Activated naive CD4-positive, alpha-beta T cell treated with anti-CD3 and anti-CD28 coated beads, Interleukin-2, amount 50 U/mL, for 72 hours (primary cell): ENCODE measurements at regions not wholly inside any gene's neighbourhood (a gene's known extent, or its start where the extent isn't known, plus 50 kb on each side); places are given as distances from the start of the nearest gene placed in this dataset.

ENCODE experiments used
- ATAC-seq, 2 donors: fragments of 150-1000 bp; cut with Tn5 transposase; 2 replicates each; pipeline ENCODE4 v1.10.0; 2021; ENCODE audit warnings: mild to moderate bottlenecking in 2 of 2, moderate library complexity in 2 of 2
- DNase-seq, 2 donors: peaks; one replicate each; pipeline ENCODE4 v3.0.0; 2021 to 2022; ENCODE audit warnings: low spot score in 2 of 2
- H3K27ac Mint-ChIP-seq, 2 donors: one replicate each; pipeline ENCODE4 v1.8.0; 2022; ENCODE audit warnings: mild to moderate bottlenecking in 2 of 2, mixed read lengths in 2 of 2
- H3K36me3 Mint-ChIP-seq, 2 donors: one replicate each; pipeline ENCODE4 v1.8.0; 2022; ENCODE audit warnings: mixed read lengths in 2 of 2
- H3K9me3 Mint-ChIP-seq, 2 donors: one replicate each; pipeline ENCODE4 v1.8.0; 2022; ENCODE audit warnings: mixed read lengths in 2 of 2

- DNase-seq (no peak), ATAC-seq (no peak)
- Mint-ChIP-seq H3K27ac (no peak overlapping the region), H3K36me3 (peaks cover 0 to 14% of the 10 kb centered on the region in 2 donors), H3K9me3 (peaks cover 19 to 25% of the 10 kb centered on the region in 2 donors)
Measured at GRCh38 chr5:33011801-33012200, 300.7 kb downstream of the NPR3 start.

GRCh38 chr5:33023649-33024048 lies 312.5 kb downstream of the NPR3 start:
- Mint-ChIP-seq H3K9me3 (no peaks in the 10 kb centered on the region), H3K27ac (no peak overlapping the region), H3K36me3 (no peaks in the 10 kb centered on the region)
- ATAC-seq (no peak), DNase-seq (no peak)

GRCh38 chr5:33032271-33033070 lies 321.4 kb downstream of the NPR3 start:
- Mint-ChIP-seq H3K27ac (no peak overlapping the region), H3K36me3 (no peaks in the 10 kb centered on the region), H3K9me3 (peaks cover 0 to 16% of the 10 kb centered on the region in 2 donors)
- DNase-seq, result no peak
- ATAC-seq, result no peak

GRCh38 chr5:33033516-33033915 lies 322.4 kb downstream of the NPR3 start:
- DNase-seq (no peak), ATAC-seq (no peak)
- peaks cover 0 to 16% of the 10 kb centered on the region in 2 donors for H3K9me3 Mint-ChIP-seq
- no peak overlapping the region for H3K27ac Mint-ChIP-seq
- H3K36me3 Mint-ChIP-seq, result no peaks in the 10 kb centered on the region

GRCh38 chr5:33034777-33035176 lies 323.7 kb downstream of the NPR3 start:
- no peak overlapping the region for H3K27ac Mint-ChIP-seq
- H3K36me3 Mint-ChIP-seq, result no peaks in the 10 kb centered on the region
- DNase-seq, result no peak
- ATAC-seq, result no peak
- H3K9me3 Mint-ChIP-seq, result peaks cover 0 to 14% of the 10 kb centered on the region in 2 donors

GRCh38 chr5:33035851-33036527 lies 324.9 kb downstream of the NPR3 start:
- no peaks in the 10 kb centered on the region for H3K36me3 Mint-ChIP-seq
- peaks cover 4 to 13% of the 10 kb centered on the region in 2 donors for H3K9me3 Mint-ChIP-seq
- no peak overlapping the region for H3K27ac Mint-ChIP-seq
- DNase-seq (no peak), ATAC-seq (no peak)

- Mint-ChIP-seq H3K36me3 (no peaks in the 10 kb centered on the region), H3K27ac (no peak overlapping the region), H3K9me3 (peaks cover 9 to 17% of the 10 kb centered on the region in 2 donors)
- ATAC-seq (no peak), DNase-seq (no peak)
Measured at GRCh38 chr5:33037076-33037475, 326.0 kb downstream of the NPR3 start.

- H3K27ac Mint-ChIP-seq, result no peak overlapping the region
- peaks cover 13 to 16% of the 10 kb centered on the region in 2 donors for H3K9me3 Mint-ChIP-seq
- H3K36me3 Mint-ChIP-seq, result no peaks in the 10 kb centered on the region
- ATAC-seq (no peak), DNase-seq (no peak)
Measured at GRCh38 chr5:33041586-33041985, 330.5 kb downstream of the NPR3 start.

- DNase-seq (no peak), ATAC-seq (no peak)
- H3K27ac Mint-ChIP-seq, result no peak overlapping the region
- no peaks in the 10 kb centered on the region for H3K36me3 Mint-ChIP-seq
- H3K9me3 Mint-ChIP-seq, result peaks cover 13 to 16% of the 10 kb centered on the region in 2 donors
Measured at GRCh38 chr5:33043343-33043997, 332.3 kb downstream of the NPR3 start.

- Mint-ChIP-seq H3K27ac (no peak overlapping the region), H3K36me3 (no peaks in the 10 kb centered on the region), H3K9me3 (peaks cover 13% of the 10 kb centered on the region in 2 donors)
- no peak for ATAC-seq
- DNase-seq, result no peak
Measured at GRCh38 chr5:33046091-33046490, 335.0 kb downstream of the NPR3 start.

- H3K27ac Mint-ChIP-seq, result no peak overlapping the region
- ATAC-seq, result no peak
Measured at GRCh38 chr5:33048315-33048714, 337.2 kb downstream of the NPR3 start.

GRCh38 chr5:33049298-33049697 lies 338.2 kb downstream of the NPR3 start:
- Mint-ChIP-seq H3K27ac (no peak overlapping the region), H3K9me3 (peaks cover 18 to 20% of the 10 kb centered on the region in 2 donors), H3K36me3 (no peaks in the 10 kb centered on the region)
- no peak for DNase-seq
- no peak for ATAC-seq

More at GRCh38 chr5:33048315-33048714, 337.2 kb downstream of the NPR3 start:
- no peaks in the 10 kb centered on the region for H3K36me3 Mint-ChIP-seq
- H3K9me3 Mint-ChIP-seq, result peaks cover 12 to 20% of the 10 kb centered on the region in 2 donors
- no peak for DNase-seq

- no peaks in the 10 kb centered on the region for H3K36me3 Mint-ChIP-seq
Measured at GRCh38 chr5:33049842-33050241, 338.7 kb downstream of the NPR3 start.

GRCh38 chr5:33059081-33059480 lies 348.0 kb downstream of the NPR3 start:
- no peak overlapping the region for H3K27ac Mint-ChIP-seq
- H3K36me3 Mint-ChIP-seq, result no peaks in the 10 kb centered on the region
- no peak for ATAC-seq
- H3K9me3 Mint-ChIP-seq, result peaks cover 14 to 25% of the 10 kb centered on the region in 2 donors
- no peak for DNase-seq

More at GRCh38 chr5:33049842-33050241, 338.7 kb downstream of the NPR3 start:
- ATAC-seq, result no peak
- no peak for DNase-seq
- Mint-ChIP-seq H3K27ac (no peak overlapping the region), H3K9me3 (peaks cover 18 to 20% of the 10 kb centered on the region in 2 donors)

GRCh38 chr5:33065131-33065530 lies 354.0 kb downstream of the NPR3 start:
- no peak for ATAC-seq
- DNase-seq, result no peak
- Mint-ChIP-seq H3K9me3 (peaks cover 4 to 5% of the 10 kb centered on the region in 2 donors), H3K27ac (no peak overlapping the region), H3K36me3 (no peaks in the 10 kb centered on the region)

GRCh38 chr5:33067291-33067690 lies 356.2 kb downstream of the NPR3 start:
- Mint-ChIP-seq H3K36me3 (no peaks in the 10 kb centered on the region), H3K27ac (no peak overlapping the region), H3K9me3 (no peaks in the 10 kb centered on the region)
- DNase-seq (no peak), ATAC-seq (no peak)

GRCh38 chr5:33068786-33069185 lies 357.7 kb downstream of the NPR3 start:
- no peak for ATAC-seq
- Mint-ChIP-seq H3K27ac (no peak overlapping the region), H3K9me3 (no peaks in the 10 kb centered on the region), H3K36me3 (no peaks in the 10 kb centered on the region)
- no peak for DNase-seq
